Endodermal cell (in vitro differentiated cells): ENCODE measurements at regions not wholly inside any gene's neighbourhood (a gene's known extent, or its start where the extent isn't known, plus 50 kb on each side); places are given as distances from the start of the nearest gene placed in this dataset.
"Not testable (repeated sequence)": the region's sequence is repeated elsewhere in the genome, so short reads cannot be mapped to it uniquely, and the experiment has no call there.

Experiments used
- DNase-seq: peaks from one replicate; pipeline ENCODE4 v3.0.0-alpha.2; 2017
- H3K27ac ChIP-seq: 2 replicates; pipeline ENCODE4 v1.5.1; 2013; ENCODE audit warnings: mild to moderate bottlenecking, low read depth, low read length, moderate library complexity
- H3K27me3 ChIP-seq: 2 replicates; pipeline ENCODE4 v1.6.1; 2013; ENCODE audit warnings: mild to moderate bottlenecking, low read length, moderate library complexity; ENCODE audit not compliant: insufficient read depth, control insufficient read depth, poor library complexity, severe bottlenecking
- H3K36me3 ChIP-seq: 2 replicates; pipeline ENCODE4 v1.7.0; 2013; ENCODE audit warnings: mild to moderate bottlenecking, low read length, moderate library complexity; ENCODE audit not compliant: control insufficient read depth, insufficient read depth
- H3K4me1 ChIP-seq: one replicate; pipeline ENCODE4 v1.7.0; 2013; ENCODE audit warnings: low read length; ENCODE audit not compliant: control insufficient read depth, insufficient read depth
- H3K4me3 ChIP-seq: 2 replicates; pipeline ENCODE4 v1.5.1; 2013; ENCODE audit warnings: mild to moderate bottlenecking, low read length, moderate library complexity
- H3K9ac ChIP-seq: 2 replicates; pipeline ENCODE4 v1.6.1; 2013; ENCODE audit warnings: mild to moderate bottlenecking, low read length, moderate library complexity; ENCODE audit not compliant: poor library complexity, severe bottlenecking; ENCODE audit errors: extremely low read depth
- H3K9me3 ChIP-seq: 2 replicates; pipeline ENCODE4 v1.6.1; 2013; ENCODE audit warnings: mild to moderate bottlenecking, low read length, moderate library complexity; ENCODE audit not compliant: control insufficient read depth
- H3K27ac Mint-ChIP-seq: 2 replicates; pipeline ENCODE4 v1.8.0; 2020; ENCODE audit warnings: mixed read lengths
- H3K27me3 Mint-ChIP-seq: 2 replicates; pipeline ENCODE4 v1.8.0; 2021; ENCODE audit warnings: mild to moderate bottlenecking, mixed read lengths; ENCODE audit not compliant: insufficient read depth
- H3K36me3 Mint-ChIP-seq: 2 replicates; pipeline ENCODE4 v1.8.0; 2020; ENCODE audit warnings: low read depth, mixed read lengths
- H3K4me1 Mint-ChIP-seq: 2 replicates; pipeline ENCODE4 v1.8.0; 2020; ENCODE audit warnings: mixed read lengths
- H3K4me3 Mint-ChIP-seq: 2 replicates; pipeline ENCODE4 v1.8.0; 2020; ENCODE audit warnings: mild to moderate bottlenecking, moderate library complexity, mixed read lengths
- H3K9me3 Mint-ChIP-seq: 2 replicates; pipeline ENCODE4 v1.8.0; 2020; ENCODE audit warnings: mild to moderate bottlenecking, mixed read lengths
- WGBS, 2 experiments: methylation state at CpG; one replicate each; pipeline versions ENCODE4 v1.1.5 to v1.1.7; 2013; ENCODE audit warnings: missing lambda C conversion rate in 2 of 2, mixed read lengths in 1 of 2; ENCODE audit not compliant: insufficient coverage in 1 of 2, insufficient read length in 1 of 2; 5-methylcytosine and 5-hydroxymethylcytosine counted together
- TF ChIP-seq, protein P1 (sequence below): fragments of 200-600 bp; sonication (generic); conservative IDR thresholded peaks from 2 replicates; pipeline ENCODE4 v1.5.0; 2021; ENCODE audit warnings: antibody characterized with exemption, mild to moderate bottlenecking

DNA sequence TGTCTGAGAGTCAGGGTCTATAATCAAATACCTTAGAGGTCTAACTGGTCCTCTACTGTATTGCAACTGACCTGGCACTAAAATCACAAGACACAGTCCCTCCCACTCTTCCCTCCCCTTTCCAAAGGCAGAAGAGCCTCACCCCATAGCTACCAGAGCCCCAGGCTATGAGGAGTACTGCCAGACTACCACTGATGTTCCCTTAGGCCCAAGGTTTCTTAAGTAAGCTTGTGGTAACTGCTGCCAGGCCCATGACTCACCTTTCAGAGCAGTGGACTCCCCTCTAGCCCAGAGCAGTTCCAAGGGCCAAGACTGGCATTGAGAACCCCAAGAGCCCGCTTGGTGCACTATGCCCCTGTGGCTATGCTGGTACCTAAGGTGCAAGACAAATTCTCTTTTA is 1193.4 kb downstream of the DSC3 start:
- Histone ChIP-seq H3K9me3 (no peaks in the 10 kb centered on the region), H3K4me3 (no peak overlapping the region), H3K36me3 (no peaks in the 10 kb centered on the region), H3K9ac (no peak overlapping the region), H3K27me3 (no peaks in the 10 kb centered on the region), H3K27ac (no peak overlapping the region), H3K4me1 (peaks cover 3% of the 10 kb centered on the region)
- WGBS, 2 experiments = 96 to 100% methylated on average over 1 of the region's 1 CpG
- Mint-ChIP-seq H3K9me3 (no peaks in the 10 kb centered on the region), H3K27me3 (no peaks in the 10 kb centered on the region), H3K36me3 (no peaks in the 10 kb centered on the region), H3K4me3 (no peak overlapping the region), H3K27ac (no peak overlapping the region), H3K4me1 (peaks cover 2% of the 10 kb centered on the region)
- DNase-seq = no peak
- TF ChIP-seq, protein P1, sequence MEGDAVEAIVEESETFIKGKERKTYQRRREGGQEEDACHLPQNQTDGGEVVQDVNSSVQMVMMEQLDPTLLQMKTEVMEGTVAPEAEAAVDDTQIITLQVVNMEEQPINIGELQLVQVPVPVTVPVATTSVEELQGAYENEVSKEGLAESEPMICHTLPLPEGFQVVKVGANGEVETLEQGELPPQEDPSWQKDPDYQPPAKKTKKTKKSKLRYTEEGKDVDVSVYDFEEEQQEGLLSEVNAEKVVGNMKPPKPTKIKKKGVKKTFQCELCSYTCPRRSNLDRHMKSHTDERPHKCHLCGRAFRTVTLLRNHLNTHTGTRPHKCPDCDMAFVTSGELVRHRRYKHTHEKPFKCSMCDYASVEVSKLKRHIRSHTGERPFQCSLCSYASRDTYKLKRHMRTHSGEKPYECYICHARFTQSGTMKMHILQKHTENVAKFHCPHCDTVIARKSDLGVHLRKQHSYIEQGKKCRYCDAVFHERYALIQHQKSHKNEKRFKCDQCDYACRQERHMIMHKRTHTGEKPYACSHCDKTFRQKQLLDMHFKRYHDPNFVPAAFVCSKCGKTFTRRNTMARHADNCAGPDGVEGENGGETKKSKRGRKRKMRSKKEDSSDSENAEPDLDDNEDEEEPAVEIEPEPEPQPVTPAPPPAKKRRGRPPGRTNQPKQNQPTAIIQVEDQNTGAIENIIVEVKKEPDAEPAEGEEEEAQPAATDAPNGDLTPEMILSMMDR = no peak

DNA sequence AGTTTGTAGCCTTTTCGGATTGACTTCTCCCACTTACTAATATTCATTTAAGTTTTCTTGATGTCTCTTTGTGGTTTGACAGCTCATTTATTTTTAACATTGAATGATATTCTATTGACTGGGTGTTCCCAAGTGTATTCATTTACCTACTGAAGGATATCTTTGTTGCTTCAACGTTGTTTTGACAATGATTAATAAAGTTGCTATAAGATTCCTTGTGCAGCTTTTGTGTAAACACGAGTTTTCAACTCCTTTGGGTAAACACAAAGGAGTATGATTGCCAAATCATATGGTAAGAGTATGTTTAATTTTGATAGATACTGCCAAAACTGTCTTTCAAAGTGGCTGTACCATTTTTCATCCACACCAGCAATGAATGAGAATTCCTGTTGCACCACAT is 1200.9 kb downstream of the DSC3 start:
- Histone ChIP-seq H3K9me3 (no peaks in the 10 kb centered on the region), H3K4me1 (no peaks in the 10 kb centered on the region), H3K27ac (no peak overlapping the region), H3K4me3 (no peak overlapping the region), H3K9ac (no peak overlapping the region), H3K36me3 (no peaks in the 10 kb centered on the region), H3K27me3 (no peaks in the 10 kb centered on the region)
- Mint-ChIP-seq H3K4me3 (no peak overlapping the region), H3K27ac (no peak overlapping the region), H3K27me3 (no peaks in the 10 kb centered on the region), H3K4me1 (no peaks in the 10 kb centered on the region), H3K36me3 (no peaks in the 10 kb centered on the region), H3K9me3 (no peaks in the 10 kb centered on the region)
- WGBS, 2 experiments = 97 to 100% methylated on average over 2 of the region's 3 CpGs
- DNase-seq = no peak
- TF ChIP-seq, protein P1 = no peak

DNA sequence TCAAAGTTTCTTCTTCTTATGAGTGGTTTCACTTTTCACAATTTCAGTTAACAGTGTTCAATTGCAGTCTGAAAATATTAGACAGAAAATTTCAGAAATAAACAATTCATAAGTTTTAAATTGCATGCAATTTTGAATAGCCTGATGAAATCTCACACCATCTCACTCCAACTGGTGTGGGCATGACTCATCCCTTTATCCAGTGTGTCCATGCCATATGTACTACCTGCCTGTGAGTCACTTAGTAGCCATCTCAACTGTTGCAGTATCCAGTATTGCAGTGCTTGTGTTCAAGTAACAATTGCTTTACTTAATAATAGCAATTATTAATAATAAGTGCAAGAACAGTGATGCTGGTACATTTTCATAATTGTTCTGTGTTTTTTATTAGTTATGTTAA is 1202.5 kb downstream of the DSC3 start:
- Histone ChIP-seq H3K27me3 (no peaks in the 10 kb centered on the region), H3K9ac (no peak overlapping the region), H3K4me1 (no peaks in the 10 kb centered on the region), H3K36me3 (no peaks in the 10 kb centered on the region), H3K9me3 (no peaks in the 10 kb centered on the region), H3K27ac (no peak overlapping the region), H3K4me3 (no peak overlapping the region)
- TF ChIP-seq, protein P1 = no peak
- Mint-ChIP-seq H3K27ac (no peak overlapping the region), H3K4me3 (no peak overlapping the region), H3K27me3 (no peaks in the 10 kb centered on the region), H3K9me3 (no peaks in the 10 kb centered on the region), H3K36me3 (no peaks in the 10 kb centered on the region), H3K4me1 (no peaks in the 10 kb centered on the region)
- no peak for DNase-seq

DNA sequence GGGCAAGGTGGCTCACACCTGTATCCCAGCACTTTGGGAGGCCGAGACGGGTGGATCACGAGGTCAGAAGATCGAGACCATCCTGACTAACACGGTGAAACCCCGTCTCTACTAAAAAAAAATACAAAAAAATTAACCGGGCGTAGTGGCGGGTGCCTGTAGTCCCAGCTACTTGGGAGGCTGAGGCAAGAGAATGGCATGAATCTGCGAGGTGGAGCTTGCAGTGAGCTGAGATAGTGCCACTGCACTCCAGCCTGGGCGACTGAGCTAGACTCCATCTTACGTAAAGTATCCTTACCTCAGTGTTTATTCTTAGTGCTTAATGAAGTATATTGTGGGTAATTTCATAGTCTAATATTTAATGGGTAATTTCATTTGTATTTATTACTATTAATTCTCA is 1203.6 kb downstream of the DSC3 start:
- H3K4me3 Mint-ChIP-seq, H3K9me3 Mint-ChIP-seq, H3K4me3 ChIP-seq, H3K9ac ChIP-seq, H3K36me3 ChIP-seq, H3K27me3 ChIP-seq, DNase-seq, H3K4me1 ChIP-seq, H3K36me3 Mint-ChIP-seq, H3K27ac ChIP-seq, H3K9me3 ChIP-seq, H3K27me3 Mint-ChIP-seq, H3K4me1 Mint-ChIP-seq, H3K27ac Mint-ChIP-seq: not testable (repeated sequence)
- WGBS, 2 experiments = 91 to 93% methylated on average over 5 to 12 of the region's 12 CpGs
